Skin of body (tissue), 1 donor: ENCODE measurements at regions not wholly inside any gene's neighbourhood (a gene's known extent, or its start where the extent isn't known, plus 50 kb on each side); places are given as distances from the start of the nearest gene placed in this dataset.
A peak's percentile ranks its signal among the peaks of the same experiment; 100 is the strongest.

Experiments
- DNase-seq: peaks from one replicate; lab custom pipeline; 2025; lab: John Stamatoyannopoulos, UW

DNA sequence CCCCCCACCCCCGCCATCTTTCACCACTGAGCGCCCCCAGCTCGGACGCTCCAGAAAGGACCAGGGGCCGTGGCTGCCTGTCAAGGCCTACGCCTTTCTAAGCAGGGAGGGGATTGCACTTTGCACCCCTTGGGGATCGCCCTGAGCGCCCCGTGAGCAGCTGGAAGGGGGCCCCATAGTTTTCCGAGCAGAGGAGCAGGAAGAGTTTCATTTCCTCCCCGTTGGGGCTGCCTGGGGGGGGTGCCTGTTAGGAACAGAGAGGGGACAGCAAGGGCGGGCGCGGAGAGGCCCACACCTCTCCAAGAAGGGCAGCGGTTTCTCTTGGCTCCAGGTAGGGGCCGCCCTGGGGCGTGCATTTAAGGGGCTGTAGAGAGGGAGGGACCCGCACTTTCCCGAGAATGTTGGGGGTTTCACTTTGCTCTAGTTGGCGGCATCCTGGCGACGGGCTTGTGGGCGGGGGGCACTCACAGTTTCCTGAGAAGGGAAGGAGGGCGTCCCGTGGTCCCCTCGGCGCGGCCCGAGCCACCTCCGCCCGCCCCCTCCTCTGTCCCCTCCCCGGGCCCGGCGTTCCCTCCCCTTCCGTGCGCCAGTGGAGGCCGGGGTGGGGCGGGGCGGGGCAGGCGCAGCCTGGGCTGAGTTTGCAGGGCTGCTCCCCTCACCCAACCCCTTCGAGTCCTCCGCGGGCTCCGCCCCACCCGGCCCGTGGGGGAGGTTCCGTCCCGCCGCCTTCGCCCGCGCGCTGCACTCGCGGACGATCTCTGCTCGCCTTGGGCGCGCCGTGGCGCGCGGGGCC, 82.3 kb upstream of the CD99 start:
- DNase-seq: no peak

DNA sequence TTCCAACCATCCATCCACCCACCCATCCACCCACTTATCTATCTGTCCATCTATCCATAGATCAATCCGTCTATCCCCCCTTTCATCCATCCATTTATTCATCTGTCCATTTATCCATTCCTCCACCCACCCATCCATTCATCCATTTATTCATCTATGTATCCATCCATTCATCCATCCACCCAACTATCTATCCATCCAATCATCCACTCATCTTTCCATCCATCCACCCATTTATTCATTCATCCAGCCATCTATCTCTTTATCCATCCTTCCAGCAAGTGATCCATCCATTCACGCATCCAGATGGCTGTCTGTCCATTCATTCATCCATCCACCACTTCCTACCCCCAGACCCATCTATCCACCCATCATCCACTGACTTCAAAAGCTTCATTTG, 84.0 kb upstream of the CD99 start:
- DNase-seq: no peak

DNA sequence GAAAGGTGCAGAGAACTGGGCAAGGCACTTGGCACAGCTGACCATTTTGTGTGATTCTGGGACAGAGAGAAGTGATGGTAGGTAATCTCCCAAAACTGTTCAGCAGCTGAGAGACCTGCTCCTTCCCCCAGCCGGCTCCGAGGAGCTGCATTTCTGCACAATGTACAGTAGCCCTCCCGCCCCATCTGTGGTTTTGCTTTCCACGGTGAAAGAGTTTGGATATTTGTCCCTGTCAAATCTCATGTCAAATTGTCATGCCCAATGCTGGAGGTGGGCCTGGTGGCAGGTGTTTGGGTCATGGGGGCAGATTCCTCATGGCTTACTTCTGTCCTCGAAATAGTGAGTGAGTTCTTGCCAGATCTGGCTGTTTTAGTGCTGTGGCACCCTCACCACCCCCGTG, 90.5 kb upstream of the CD99 start:
- no peak for DNase-seq

DNA sequence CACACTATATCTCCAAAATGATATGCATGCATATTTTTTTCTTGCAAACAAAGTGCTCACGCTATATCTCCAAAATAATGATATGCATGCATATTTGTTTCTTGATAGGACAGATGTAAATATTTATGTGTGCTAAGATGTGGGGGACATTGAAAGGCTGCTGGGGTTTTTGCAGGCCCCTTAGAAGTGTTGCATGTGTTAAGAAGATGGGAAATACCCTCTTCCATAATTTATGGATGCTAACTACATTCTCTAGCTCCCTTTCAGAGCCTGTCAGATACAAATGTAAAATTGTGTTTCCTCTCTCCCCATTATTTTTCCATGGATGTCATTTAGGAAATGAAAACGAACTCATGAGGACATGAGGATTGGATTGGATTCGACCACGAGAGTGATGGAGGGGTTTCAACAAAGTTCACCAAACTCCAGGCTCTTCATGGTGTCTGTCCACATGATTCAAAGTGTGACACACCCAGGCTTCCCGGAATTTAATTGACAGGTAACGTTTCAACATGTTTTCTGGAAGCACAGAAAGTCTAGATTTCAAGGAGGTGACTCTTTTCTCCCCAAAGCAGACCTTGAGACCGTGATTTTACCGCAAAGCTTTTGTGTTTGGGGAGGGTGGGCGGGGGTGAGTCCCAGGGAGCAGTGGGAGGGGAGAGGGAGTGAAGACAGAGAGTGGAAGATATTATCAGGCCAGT, 94.4 kb upstream of the CD99 start:
- DNase-seq: no peak

DNA sequence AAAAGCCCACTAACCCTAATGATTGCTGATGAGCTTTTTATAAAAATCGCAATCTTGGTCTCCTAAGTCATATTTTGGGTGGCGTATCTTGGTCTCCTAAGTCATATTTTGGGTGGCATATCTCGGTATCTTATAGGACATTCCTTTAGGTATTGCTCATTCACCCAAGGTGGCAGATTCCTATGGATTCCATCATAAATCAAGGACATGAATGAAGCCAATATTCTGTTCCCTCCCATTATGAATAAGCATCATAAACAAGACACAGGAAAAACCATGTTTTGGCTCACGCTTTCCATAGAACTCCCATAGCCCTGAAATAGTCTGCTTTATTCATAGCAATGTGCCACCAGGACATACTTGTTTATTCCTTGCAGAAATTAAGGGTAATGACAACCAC, 95.0 kb upstream of the CD99 start:
- no peak for DNase-seq

DNA sequence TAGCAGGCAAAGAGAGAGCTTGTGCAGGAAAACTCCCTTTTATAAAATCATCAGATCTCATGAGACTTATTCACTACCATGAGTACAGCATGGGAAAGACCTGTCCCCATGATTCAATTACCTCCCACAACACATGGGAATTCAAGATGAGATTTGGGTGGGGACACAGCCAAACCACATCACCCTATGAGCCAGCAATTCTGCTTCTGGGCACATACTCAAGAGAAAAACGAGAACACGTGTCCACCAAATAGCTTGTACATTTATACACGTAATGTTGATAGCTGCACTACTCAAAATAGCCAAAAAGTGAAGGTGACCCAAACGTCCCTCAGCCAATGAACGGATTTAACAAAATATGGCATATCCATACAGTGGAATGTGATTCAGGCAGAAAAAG, 94.5 kb upstream of the DHRSX start:
- DNase-seq: no peak

DNA sequence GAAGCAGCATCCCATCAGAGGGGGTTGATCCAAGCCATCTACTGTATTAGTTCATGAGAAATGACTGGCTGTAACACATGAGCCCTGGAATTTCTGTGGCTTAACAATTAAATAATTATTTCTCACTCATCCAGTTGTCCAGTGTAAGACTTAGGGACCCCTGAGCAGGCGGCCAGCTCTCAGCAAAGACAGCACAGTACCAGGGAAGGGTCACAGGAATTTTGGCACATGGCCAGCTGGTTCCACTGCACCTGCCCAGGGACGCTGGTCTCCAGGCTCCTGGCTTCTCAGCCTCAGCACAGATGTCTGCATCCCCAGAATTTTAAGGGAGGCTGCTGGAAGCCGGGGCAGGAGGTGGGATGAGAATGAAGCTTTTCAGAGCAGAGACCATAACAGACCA, 93.7 kb upstream of the DHRSX start:
- no peak for DNase-seq

DNA sequence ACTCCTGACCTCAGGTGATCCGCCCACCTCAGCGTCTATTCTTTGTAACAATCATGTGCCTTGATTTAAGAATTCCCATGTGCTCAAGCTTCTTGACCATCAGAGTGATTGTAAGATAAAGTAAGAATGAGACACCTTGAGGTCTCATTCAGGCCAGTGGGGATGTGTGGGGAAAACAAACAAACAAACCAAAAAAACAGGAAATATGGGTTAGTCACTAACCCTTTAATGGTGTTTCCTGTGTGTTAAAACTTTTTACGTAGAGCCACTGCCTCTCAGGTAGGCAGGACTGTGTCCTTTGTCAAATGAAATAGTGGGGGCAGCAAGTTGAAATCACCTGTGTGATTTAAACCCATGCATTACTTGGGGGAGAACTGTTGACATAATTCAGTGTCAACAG, 91.5 kb upstream of the DHRSX start:
- DNase-seq: no peak

DNA sequence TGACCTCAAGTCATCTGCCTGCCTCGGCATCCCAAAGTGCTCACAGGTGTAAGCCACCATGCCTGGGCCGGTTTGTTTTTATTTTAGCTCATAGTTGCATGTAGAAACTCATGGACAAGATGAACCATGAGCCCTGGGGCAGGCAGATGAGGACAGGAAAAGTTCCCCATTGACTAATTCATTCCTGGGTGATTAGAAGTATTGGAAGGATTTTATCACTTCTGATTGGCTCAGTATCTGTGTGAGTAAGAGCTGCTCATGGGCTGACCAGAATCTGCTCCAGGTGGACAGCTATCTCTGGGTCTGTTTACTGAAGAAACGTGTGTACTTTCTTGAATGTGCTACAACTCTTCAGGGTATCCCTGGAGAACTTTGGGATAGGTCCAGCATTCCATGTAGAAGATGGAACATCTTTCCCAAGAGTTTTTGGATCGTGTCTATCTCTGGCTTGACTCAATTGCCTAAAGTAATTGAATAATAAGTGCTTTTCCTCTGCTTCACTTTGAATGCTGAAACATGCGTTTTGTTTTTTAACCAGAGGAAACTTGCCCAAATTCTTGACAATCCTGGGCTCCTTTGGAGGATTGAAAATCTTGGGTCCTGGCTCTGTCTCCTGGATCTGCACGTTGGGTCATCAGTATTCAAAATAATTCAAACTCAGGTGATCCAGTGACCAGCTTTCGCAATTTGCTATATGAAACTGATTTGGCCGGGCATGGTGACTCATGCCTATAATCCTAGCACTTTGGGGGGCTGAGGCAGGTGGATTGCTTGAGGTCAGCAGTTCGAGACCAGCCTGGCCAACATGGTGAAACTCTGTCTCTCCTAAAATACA, 88.6 kb upstream of the DHRSX start:
- no peak for DNase-seq

DNA sequence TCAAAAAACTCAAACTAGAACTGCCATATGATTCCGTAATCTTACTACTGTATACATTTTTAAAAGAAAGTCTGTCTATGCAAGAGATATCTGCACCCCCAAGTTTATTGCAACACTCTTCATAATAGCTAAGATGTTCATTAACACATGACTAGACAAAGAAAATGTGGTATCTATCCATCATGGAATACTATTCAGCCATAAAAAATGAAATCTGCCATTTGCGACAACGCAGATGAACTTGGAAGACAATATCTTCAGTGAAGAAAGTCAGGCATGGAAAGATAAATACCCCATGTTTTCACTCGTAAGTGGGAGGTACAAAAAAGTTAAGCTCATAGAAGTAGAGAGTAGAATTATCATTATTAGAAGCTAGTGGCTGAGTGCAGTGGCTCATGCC, 87.3 kb upstream of the DHRSX start:
- DNase-seq: no peak

DNA sequence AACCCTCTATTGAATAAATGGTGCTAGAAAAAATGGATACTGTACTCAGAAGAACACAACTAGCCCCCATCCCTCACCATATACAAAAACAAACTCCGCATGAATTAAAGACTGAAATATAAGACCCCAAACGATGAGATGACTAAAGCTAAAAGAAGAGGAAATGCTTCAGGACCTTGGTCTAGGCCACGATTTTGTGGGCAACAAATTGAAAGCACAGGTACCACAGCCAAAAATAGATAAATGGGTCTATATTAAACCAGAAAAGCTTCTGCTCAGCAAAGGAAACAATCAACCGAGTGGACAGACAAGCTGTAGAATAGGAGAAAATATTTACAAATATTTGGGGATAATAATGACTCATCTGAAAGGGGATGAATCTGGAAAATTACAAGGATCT, 86.4 kb upstream of the DHRSX start:
- DNase-seq: no peak

DNA sequence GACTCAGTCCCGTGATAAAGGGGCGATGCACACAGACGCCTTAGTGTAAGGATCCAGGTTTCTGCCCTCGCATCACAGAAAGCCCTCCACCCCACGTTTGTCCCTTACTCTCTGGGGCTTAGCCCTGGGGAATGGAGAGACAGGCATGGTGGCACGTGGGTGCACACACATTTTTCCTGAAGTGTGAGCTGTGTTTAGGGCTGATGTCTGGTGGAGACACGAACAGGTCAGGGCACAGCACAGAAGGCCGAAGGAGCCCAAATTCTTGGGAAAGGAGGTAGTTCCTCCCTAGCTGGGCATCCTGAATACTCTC, 84.3 kb upstream of the DHRSX start:
- no peak for DNase-seq

DNA sequence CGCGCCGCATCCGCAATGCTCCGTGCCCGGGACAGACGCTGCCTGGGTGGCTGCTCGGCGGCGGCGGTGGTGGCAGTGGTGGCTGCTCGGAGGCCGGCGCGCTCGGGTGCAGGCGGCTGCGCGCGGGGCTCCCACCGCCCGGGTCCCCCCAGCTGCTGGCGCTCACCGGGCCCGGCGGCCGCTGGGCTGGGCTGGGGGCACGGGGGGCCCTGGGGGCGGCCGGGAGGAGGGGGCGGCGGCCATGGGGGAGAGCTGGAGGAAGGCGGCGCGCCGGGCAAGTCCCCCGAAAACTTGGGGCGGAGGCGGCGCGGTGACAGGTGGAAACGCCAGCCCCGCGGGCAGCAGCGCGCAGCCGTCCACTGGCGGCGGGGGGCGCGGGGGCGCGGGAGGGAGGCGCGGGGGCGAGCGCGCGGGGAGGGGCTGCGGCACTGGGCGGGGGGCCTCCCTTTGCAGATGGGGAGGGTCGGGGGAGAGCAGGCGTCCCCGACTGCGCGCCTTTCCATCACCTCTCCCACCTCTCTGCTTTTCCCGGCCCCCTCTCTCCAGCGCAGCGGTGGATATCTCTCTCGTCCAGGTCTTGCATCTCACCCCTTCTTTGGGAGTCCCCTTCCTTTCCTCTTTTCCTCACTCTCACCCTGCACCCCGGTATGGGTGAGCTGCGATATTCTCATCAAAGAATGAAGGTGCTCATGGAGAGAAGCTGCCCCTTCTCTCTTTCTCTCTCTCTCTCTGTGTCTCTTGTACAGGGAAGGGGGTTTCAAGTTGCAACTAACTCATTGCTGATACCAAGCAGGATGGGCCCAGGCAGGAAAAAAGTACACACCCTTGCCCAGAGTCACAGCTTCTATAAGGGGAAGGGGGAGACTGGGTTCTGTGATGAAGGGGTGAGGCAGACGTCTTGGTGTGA, 83.7 kb upstream of the DHRSX start:
- no peak for DNase-seq

DNA sequence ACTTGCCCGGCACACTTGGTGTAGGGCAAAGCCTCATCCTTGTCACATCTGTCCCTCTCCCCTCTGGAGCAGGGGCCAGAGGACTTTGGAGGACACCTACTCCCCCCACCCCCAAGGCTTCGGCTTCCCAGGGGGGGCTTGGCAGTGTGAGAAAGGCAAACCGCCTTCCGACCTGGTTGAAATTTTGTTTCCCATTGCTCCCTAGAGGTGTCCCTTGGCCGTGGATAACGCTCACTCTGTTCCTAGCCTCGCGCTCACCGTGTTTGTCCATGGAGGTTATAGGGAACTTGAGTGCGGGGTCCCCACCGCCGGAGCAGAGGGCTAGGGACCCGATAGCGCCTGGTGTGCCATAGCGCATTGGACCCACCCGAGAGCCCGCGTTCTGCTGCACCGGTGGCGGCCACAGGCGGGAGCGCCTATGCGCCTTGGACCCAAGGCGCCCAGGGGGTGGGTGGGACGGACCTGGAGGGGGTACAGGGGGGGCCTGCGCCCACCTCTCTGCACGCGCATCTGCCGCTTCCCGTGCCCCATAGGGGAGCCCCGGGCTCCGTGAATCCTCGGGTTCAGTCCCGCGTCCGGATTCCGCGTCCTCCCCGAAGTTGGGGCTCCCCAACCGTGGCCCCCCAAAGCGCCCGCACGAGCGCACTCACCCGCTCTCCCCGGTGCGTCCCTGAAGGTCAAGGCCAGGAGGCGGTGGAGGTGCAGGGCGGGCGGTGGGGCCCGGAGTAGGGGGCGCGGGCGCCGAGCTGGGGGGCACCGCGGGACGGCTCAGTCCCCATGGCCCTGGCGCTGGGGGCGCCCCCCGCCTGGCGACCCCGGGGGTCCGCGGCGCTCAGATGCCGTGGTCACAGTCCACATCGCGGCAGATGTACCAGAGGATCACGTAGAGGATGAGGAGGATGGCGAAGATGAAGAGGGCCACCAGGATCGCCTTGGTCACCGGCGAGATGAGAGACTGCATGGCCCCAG, 82.7 kb upstream of the DHRSX start:
- DNase-seq: no peak

DNA sequence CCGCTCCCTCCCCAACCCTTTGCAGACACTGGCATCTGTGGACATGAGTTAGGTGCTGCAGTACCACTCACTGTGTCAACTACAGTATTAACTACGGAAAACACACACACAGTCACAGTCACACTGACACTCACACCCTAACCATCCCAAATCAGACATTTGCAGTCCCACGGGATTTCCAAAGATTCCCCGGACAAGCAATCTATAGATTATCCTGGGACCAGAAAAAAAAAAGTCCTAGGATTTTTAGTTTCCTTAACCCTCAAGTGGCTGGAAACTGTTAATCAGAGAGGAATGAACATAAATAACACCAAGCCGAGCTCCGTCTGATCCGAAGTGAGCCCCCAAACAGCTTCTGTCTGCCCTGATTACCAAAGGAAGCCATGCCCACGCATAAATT, 81.9 kb upstream of the DHRSX start:
- no peak for DNase-seq

DNA sequence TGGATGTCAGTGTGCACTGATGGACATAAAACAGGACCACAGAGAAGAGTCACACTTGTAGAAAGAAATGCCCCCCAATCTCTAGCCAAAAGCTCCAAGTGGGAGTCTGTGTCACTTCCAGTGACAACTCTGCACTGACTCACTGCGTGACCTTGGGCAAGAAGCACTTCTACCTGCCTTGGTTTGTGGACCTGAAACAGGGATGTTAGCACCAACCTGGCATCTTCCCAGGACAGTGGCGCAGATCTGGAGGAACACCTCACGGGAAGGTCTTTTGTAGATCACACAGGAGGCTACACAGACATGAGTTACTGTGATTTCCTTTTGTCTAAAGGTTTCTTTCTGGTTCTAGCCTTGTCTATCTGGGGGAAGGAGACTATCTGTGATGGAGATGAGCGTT, 80.5 kb upstream of the DHRSX start:
- no peak for DNase-seq

DNA sequence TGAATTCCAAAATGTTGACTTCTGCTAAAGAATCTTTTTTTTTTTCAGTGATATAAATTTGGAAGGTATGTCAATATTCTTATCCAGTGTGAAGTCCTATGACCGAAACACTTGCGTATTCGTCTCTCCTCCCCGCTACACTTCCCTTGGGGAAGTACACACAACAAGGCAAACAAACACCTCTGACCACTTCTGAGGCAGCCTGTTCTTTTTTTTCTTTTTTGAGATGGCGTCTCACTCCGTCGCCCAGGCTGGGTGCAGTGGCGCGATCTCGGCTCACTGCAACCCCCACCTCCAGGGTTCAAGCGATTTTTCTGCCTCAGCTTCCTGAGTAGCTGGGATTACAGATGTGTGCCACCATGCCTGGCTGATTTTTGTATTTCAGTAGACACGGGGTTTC, 78.1 kb upstream of the DHRSX start:
- no peak for DNase-seq

DNA sequence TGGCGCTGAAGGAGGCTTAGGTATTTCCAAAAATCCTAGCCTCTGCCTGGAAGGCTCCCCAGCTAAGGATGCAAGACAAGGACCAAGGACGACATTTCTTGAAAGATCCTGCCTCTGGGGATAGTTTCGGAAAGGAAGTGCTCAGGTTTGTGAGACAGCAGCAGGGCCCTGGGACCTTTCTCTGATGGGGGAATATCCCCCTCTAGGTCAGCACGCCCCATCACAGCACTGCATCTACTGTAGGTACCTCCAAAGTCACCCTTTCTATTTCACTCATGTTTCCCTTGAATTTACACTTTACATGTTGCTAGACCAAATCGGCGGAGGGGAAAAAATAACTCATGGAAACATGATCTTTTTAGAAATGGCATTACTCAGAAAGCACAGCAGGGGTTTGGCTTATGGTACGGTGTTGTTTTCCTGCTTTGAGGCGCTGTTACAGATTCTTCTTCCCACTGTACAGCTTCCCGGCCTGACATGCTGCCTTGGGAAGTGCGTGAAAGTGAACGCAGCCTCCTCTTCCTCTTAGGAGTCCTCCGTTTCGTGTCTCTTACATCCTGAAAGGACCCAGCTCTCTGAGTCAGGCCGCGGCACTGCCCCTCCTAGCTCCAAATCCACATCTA, 77.2 kb upstream of the DHRSX start:
- peak; percentile 66 for DNase-seq

DNA sequence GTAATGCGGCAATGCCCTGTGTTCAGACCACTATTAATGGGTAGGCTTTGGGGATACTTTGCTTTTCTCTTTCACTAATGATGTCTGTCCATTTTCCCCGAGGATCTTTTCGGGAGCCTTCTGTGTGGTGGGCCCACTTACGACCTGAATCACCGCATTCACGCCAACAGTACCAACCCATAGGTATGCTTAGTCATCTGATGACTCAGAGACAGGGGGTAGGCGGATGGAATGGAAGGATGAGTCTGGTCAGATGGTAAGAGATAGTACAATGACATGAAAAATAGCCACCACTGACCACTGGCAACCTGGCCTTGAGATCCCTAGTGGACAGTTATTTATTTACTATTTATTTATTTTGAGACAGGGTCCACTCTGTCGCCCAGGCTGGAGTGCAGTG, 76.0 kb upstream of the DHRSX start:
- DNase-seq: no peak

DNA sequence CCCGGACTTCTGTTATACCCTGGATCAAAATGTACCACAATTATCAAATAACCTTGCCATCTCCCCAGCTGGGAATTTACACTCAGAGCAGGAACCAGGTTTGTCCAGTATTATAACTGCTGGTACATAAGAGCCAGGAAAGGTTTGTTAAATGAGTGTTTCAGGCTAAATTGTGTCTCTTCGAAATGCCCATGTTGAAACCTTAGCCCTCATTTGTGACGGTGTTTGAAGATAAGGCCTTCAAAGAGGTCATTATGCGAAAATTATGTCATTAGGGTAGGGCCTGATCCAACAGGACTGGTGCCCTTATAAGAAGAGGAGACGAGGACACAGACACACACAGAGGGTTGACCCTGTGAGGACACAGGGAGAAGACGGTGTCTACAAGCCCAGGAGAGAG, 73.5 kb upstream of the DHRSX start:
- DNase-seq: no peak
